ENCODE measurements at regions not wholly inside any gene's neighbourhood (a gene's known extent, or its start where the extent isn't known, plus 50 kb on each side); places are given as distances from the start of the nearest gene placed in this dataset.

GRCh38 chr3:89577637-89578530 is 470.5 kb downstream of the EPHA3 start:
- TF ChIP-seq, protein P1, sequence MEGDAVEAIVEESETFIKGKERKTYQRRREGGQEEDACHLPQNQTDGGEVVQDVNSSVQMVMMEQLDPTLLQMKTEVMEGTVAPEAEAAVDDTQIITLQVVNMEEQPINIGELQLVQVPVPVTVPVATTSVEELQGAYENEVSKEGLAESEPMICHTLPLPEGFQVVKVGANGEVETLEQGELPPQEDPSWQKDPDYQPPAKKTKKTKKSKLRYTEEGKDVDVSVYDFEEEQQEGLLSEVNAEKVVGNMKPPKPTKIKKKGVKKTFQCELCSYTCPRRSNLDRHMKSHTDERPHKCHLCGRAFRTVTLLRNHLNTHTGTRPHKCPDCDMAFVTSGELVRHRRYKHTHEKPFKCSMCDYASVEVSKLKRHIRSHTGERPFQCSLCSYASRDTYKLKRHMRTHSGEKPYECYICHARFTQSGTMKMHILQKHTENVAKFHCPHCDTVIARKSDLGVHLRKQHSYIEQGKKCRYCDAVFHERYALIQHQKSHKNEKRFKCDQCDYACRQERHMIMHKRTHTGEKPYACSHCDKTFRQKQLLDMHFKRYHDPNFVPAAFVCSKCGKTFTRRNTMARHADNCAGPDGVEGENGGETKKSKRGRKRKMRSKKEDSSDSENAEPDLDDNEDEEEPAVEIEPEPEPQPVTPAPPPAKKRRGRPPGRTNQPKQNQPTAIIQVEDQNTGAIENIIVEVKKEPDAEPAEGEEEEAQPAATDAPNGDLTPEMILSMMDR (IDR thresholded peaks at IDR 0.05) = no peak
- TF ChIP-seq POLR2A (IDR thresholded peaks at IDR 0.05) = no peak
- no peak for DNase-seq (ENCODE audit: low spot score in 2 of 2)
- H3K4me3 ChIP-seq (ENCODE audit: low read depth, poor library complexity, severe bottlenecking) = no peak overlapping the region
- 63 to 65% methylated on average over 8 of the region's 8 CpGs for WGBS, 2 donors
- intact Hi-C loops (cut with DNase I; ENCODE audit: low total_unique reads) = no loop called here

DNA sequence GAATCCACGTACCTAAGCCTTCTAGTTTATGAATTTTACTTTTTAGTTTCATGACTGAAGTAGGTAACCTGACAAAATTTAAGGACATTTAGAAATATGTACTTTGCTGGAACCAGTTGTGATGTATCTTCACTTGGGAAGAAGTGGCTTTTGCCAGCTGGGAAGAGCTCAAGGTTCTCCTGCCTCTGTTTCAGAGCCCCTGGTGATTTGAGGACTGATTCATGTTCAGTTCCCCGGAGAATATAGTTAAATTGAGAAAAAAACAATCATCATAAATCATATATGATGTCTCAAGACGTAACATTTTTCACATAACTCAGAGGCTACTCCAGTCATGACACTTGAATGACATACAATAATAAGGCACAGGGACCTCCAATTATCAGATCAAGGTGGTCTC is 473.4 kb downstream of the EPHA3 start:
- TF ChIP-seq, protein P1 (IDR thresholded peaks at IDR 0.05) = no peak
- no peak for TF ChIP-seq POLR2A (IDR thresholded peaks at IDR 0.05)
- intact Hi-C loops (cut with DNase I; ENCODE audit: low total_unique reads) = no loop called here
- no peak overlapping the region for H3K4me3 ChIP-seq (ENCODE audit: low read depth, poor library complexity, severe bottlenecking)
- WGBS, 2 donors = 32 to 40% methylated on average over 3 of the region's 3 CpGs
- DNase-seq (ENCODE audit: low spot score in 2 of 2) = no peak

DNA sequence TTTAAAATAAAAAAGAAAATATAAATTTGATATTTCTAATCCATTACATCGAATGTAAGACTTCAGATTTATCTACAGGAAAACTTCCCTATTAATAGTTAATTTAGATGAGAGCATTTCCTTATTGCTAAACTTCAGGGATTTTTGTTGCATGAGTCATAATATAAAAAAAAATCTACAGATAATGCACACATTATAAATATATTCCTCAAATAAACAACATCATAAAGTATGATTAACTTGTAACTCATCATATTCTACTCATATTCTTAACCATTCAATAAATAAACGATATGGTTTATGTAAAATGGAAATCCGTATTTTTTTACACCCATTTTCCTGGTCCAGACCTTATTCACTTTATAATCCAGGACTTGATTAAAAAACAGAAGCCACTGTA is 477.0 kb downstream of the EPHA3 start:
- DNase-seq (ENCODE audit: low spot score in 2 of 2) = no peak
- TF ChIP-seq POLR2A (IDR thresholded peaks at IDR 0.05) = no peak
- TF ChIP-seq, protein P1 (IDR thresholded peaks at IDR 0.05) = no peak
- H3K4me3 ChIP-seq (ENCODE audit: low read depth, poor library complexity, severe bottlenecking) = no peak overlapping the region
- intact Hi-C loops (cut with DNase I; ENCODE audit: low total_unique reads) = no loop called here
- 77 to 83% methylated on average over 3 of the region's 3 CpGs for WGBS, 2 donors

GRCh38 chr3:89586256-89586655 is 478.8 kb downstream of the EPHA3 start:
- TF ChIP-seq, protein P1 (IDR thresholded peaks at IDR 0.05) = no peak
- TF ChIP-seq POLR2A (IDR thresholded peaks at IDR 0.05) = no peak
- no peak overlapping the region for H3K4me3 ChIP-seq (ENCODE audit: low read depth, poor library complexity, severe bottlenecking)
- intact Hi-C loops (cut with DNase I; ENCODE audit: low total_unique reads) = no loop called here
- DNase-seq (ENCODE audit: low spot score in 2 of 2) = no peak
- WGBS, 2 donors = 83 to 88% methylated on average over 2 of the region's 2 CpGs

- H3K4me3 ChIP-seq (ENCODE audit: low read depth, poor library complexity, severe bottlenecking) = no peak overlapping the region
- intact Hi-C loops (cut with DNase I; ENCODE audit: low total_unique reads) = no loop called here
- DNase-seq (ENCODE audit: low spot score in 2 of 2) = no peak
- TF ChIP-seq, protein P1 (IDR thresholded peaks at IDR 0.05) = no peak
- WGBS, 2 donors = 85 to 100% methylated on average over 1 of the region's 1 CpG
Observed at GRCh38 chr3:89586676-89587075, 479.3 kb downstream of the EPHA3 start.

DNA sequence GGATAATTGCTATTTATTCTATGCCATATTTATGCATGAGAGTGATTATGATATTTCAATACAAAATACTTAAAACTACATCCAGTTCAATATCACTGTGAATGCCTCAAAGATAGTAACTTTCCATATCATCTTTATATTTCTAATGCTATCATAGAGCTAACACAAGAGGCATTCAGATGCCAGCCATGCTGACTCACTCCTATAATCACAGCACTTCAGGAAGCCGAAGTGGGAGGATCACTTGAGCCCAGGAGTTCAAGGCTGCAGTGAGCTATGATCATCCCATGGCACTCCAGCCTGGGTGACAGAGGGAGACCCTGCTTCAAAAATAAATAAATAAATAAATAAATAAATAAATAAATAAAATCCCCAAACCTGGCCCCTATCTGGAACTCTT is 498.7 kb downstream of the EPHA3 start:
- H3K4me3 ChIP-seq (ENCODE audit: low read depth, poor library complexity, severe bottlenecking) = no peak overlapping the region
- 66 to 74% methylated on average over 1 of the region's 1 CpG for WGBS, 2 donors
- no peak for DNase-seq (ENCODE audit: low spot score in 2 of 2)
- intact Hi-C loops (cut with DNase I; ENCODE audit: low total_unique reads) = no loop called here
- no peak for TF ChIP-seq POLR2A (IDR thresholded peaks at IDR 0.05)
- TF ChIP-seq, protein P1 (IDR thresholded peaks at IDR 0.05) = no peak
